MCF 10A (cell line): ENCODE measurements at regions not wholly inside any gene's neighbourhood (a gene's known extent, or its start where the extent isn't known, plus 50 kb on each side); places are given as distances from the start of the nearest gene placed in this dataset.

Source experiments
- BruUV-seq: library from RNA; stranded (reverse); fragments of 400-500 nt; replicated peaks from 2 replicates; lab custom pipeline; 2021; lab: Mats Ljungman, UMichigan
- CTCF ChIA-PET: fragments of 300-600 bp; sonication (Branson Sonifier 250); formaldehyde crosslinking; extraction: SDS; loops from one replicate; lab custom pipeline; 2021; ENCODE audit warnings: antibody characterized with exemption, inconsistent platforms; lab: Yijun Ruan, JAX
- POLR2A ChIA-PET: fragments of 300-600, 350-650 bp; sonication (Branson Sonifier 250); formaldehyde crosslinking; extraction: SDS; loops from one replicate; lab custom pipeline; 2020; ENCODE audit warnings: antibody characterized with exemption, inconsistent platforms; lab: Yijun Ruan, JAX
- DNase-seq: peaks from one replicate; pipeline ENCODE4 v3.0.0-alpha.2; 2018; ENCODE audit not compliant: unreplicated experiment
- H3K27ac Mint-ChIP-seq: one replicate; pipeline ENCODE4 v1.8.0; 2022; ENCODE audit warnings: mild to moderate bottlenecking, low read depth, mixed read lengths; ENCODE audit not compliant: unreplicated experiment
- H3K27me3 Mint-ChIP-seq: one replicate; pipeline ENCODE4 v1.8.0; 2022; ENCODE audit warnings: mixed read lengths; ENCODE audit not compliant: insufficient read depth, unreplicated experiment
- H3K36me3 Mint-ChIP-seq: one replicate; pipeline ENCODE4 v1.8.0; 2022; ENCODE audit warnings: mild to moderate bottlenecking, moderate library complexity, mixed read lengths; ENCODE audit not compliant: insufficient read depth, unreplicated experiment
- H3K4me1 Mint-ChIP-seq: one replicate; pipeline ENCODE4 v1.8.0; 2022; ENCODE audit warnings: mixed read lengths; ENCODE audit not compliant: insufficient read depth, unreplicated experiment
- H3K4me3 Mint-ChIP-seq: one replicate; pipeline ENCODE4 v1.8.0; 2022; ENCODE audit warnings: mild to moderate bottlenecking, moderate library complexity, mixed read lengths; ENCODE audit not compliant: unreplicated experiment
- H3K9me3 Mint-ChIP-seq: one replicate; pipeline ENCODE4 v1.8.0; 2022; ENCODE audit warnings: mixed read lengths; ENCODE audit not compliant: unreplicated experiment
- intact Hi-C: fragments of 100-400 bp; cut with micrococcal nuclease; formaldehyde crosslinking; loops from 2 replicates; pipeline ENCODE4 v1.14.1; 2022
- TF ChIP-seq, protein P1 (sequence below): fragments of 200-600 bp; IDR thresholded peaks from one replicate; pipeline ENCODE4 v1.8.0; 2022; ENCODE audit warnings: antibody characterized with exemption, mild to moderate bottlenecking; ENCODE audit not compliant: unreplicated experiment

DNA sequence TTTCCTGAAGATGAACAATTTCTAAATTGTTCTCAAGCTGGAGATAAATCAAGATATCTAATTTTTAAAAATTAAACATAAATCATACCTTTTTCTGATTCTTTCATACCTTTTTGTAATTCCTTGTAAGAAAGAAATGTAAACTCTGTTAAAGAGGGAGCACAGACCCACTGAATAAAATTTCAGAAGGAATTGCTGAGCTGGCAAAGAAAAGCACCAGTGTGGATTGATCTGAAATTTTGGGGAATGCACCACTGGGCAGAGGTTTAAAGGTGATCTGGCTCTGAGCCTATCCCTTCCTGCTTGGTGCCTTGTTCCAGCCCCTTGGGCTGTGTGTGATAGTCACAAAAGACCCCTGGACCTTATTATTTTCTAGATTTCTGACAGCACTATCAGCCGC lies 118.3 kb upstream of the THSD7B start:
- Mint-ChIP-seq H3K36me3 (peaks cover 7% of the 10 kb centered on the region), H3K9me3 (peaks cover 10% of the 10 kb centered on the region), H3K4me1 (no peaks in the 10 kb centered on the region), H3K4me3 (no peak overlapping the region), H3K27ac (no peak overlapping the region), H3K27me3 (no peaks in the 10 kb centered on the region)
- intact Hi-C loops, result no loop called here
- ChIA-PET CTCF (interaction anchor here (0.6 kb wide), 2 partner anchors 55 to 600 kb away, joined by 3 to 4 read pairs; no protein-coding TSS in a partner anchor), POLR2A (no interaction called here)
- DNase-seq, result no peak
- TF ChIP-seq, protein P1, sequence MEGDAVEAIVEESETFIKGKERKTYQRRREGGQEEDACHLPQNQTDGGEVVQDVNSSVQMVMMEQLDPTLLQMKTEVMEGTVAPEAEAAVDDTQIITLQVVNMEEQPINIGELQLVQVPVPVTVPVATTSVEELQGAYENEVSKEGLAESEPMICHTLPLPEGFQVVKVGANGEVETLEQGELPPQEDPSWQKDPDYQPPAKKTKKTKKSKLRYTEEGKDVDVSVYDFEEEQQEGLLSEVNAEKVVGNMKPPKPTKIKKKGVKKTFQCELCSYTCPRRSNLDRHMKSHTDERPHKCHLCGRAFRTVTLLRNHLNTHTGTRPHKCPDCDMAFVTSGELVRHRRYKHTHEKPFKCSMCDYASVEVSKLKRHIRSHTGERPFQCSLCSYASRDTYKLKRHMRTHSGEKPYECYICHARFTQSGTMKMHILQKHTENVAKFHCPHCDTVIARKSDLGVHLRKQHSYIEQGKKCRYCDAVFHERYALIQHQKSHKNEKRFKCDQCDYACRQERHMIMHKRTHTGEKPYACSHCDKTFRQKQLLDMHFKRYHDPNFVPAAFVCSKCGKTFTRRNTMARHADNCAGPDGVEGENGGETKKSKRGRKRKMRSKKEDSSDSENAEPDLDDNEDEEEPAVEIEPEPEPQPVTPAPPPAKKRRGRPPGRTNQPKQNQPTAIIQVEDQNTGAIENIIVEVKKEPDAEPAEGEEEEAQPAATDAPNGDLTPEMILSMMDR, result no peak
- BruUV-seq, result no TSS peak

DNA sequence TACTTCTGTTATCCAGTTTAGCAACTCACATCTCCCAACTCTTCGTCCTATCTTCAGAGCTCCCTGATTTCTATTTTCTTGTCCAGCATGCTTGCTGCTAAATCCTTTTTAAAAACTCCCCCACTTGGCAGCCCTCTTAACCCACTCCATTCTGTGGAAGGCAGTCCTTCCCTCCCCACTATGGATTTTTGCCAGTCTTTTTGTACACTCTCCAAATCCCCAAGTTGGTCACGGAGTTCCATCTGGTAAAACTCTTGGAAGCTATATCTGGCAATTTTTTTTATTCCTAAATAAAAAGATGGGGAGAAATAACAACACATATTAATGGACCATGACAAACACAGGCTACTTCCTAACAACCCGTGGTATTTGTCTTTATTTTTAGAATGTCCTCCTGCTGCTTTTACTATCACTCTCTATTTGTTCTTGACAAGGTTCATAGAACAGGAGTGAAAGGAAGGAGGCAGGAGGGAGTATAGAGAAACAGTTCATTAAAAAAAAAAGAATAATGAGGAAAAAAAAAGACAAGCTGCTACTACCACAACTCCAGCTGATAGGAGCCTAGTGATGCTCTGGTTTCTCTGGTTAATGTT lies 120.0 kb upstream of the THSD7B start:
- no peak for DNase-seq
- ChIA-PET CTCF (interaction anchor here (0.6 to 0.9 kb wide), 2 partner anchors 767 to 869 kb away, joined by 3 read pairs; no protein-coding TSS in a partner anchor), POLR2A (no interaction called here)
- intact Hi-C loops, result no loop called here
- TF ChIP-seq, protein P1, result no peak
- Mint-ChIP-seq H3K4me3 (no peak overlapping the region), H3K27ac (no peak overlapping the region), H3K4me1 (no peaks in the 10 kb centered on the region), H3K9me3 (peaks cover 16% of the 10 kb centered on the region), H3K36me3 (peaks cover 7% of the 10 kb centered on the region), H3K27me3 (no peaks in the 10 kb centered on the region)
- BruUV-seq, result no TSS peak

DNA sequence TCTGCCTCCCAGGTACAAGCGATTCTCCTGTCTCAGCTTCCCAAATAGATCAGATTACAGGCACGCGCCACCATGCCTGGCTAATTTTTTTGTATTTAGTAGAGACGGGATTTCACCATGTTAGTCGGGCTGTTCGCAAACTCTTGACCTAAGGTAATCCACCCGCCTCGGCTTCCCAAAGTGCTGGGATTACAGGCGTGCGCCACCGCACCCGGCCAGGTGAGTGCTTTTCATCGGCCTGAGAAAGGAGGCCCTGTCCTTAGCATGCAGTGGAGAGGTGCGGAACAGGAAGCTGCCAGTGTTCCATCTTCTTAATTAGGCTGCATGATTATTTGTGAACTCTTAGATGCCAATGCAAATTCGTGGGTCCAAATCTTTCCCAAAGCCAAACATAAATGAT lies 125.7 kb upstream of the THSD7B start:
- Mint-ChIP-seq H3K4me1 (no peaks in the 10 kb centered on the region), H3K36me3 (no peaks in the 10 kb centered on the region), H3K27me3 (no peaks in the 10 kb centered on the region), H3K4me3 (no peak overlapping the region), H3K9me3 (peaks cover 16% of the 10 kb centered on the region), H3K27ac (no peak overlapping the region)
- TF ChIP-seq, protein P1, result no peak
- POLR2A ChIA-PET, result no interaction called here
- intact Hi-C loops, result no loop called here
- CTCF ChIA-PET, result no interaction called here
- no peak for DNase-seq
- BruUV-seq, result no TSS peak

DNA sequence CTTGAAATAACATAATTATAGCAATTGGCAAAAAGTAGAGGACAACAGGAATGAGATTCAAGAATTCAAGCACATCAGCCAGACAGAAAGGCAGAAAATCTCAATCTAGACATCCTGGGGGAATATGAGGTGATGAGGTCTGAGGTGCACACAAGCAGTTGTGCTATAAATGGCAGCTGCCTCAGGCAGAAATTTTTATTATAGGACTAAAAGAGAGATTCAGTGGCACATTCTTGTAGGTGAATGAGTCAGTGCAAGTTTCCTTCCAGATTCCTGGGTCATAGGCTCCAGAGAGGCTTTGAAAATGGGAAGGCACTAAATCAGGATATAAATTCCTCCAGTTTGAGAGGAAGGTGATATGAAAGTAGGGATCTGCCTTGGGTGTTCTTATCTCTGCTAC lies 127.2 kb upstream of the THSD7B start:
- no peaks in the 10 kb centered on the region for H3K4me1 Mint-ChIP-seq
- no TSS peak for BruUV-seq
- TF ChIP-seq, protein P1, result no peak
- H3K27ac Mint-ChIP-seq, result no peak overlapping the region
- no peaks in the 10 kb centered on the region for H3K36me3 Mint-ChIP-seq
- POLR2A ChIA-PET, result no interaction called here
- H3K4me3 Mint-ChIP-seq, result no peak overlapping the region
- intact Hi-C loops, result no loop called here
- no peaks in the 10 kb centered on the region for H3K27me3 Mint-ChIP-seq
- CTCF ChIA-PET, result interaction anchor here (0.6 kb wide), 1 partner anchor 89 kb away, joined by 3 read pairs; no protein-coding TSS in a partner anchor
- peaks cover 24% of the 10 kb centered on the region for H3K9me3 Mint-ChIP-seq
- no peak for DNase-seq
